ENCODE measurements at regions not wholly inside any gene's neighbourhood (a gene's known extent, or its start where the extent isn't known, plus 50 kb on each side); places are given as distances from the start of the nearest gene placed in this dataset.
"Not testable (repeated sequence)": the region's sequence is repeated elsewhere in the genome, so short reads cannot be mapped to it uniquely, and the experiment has no call there.

DNA sequence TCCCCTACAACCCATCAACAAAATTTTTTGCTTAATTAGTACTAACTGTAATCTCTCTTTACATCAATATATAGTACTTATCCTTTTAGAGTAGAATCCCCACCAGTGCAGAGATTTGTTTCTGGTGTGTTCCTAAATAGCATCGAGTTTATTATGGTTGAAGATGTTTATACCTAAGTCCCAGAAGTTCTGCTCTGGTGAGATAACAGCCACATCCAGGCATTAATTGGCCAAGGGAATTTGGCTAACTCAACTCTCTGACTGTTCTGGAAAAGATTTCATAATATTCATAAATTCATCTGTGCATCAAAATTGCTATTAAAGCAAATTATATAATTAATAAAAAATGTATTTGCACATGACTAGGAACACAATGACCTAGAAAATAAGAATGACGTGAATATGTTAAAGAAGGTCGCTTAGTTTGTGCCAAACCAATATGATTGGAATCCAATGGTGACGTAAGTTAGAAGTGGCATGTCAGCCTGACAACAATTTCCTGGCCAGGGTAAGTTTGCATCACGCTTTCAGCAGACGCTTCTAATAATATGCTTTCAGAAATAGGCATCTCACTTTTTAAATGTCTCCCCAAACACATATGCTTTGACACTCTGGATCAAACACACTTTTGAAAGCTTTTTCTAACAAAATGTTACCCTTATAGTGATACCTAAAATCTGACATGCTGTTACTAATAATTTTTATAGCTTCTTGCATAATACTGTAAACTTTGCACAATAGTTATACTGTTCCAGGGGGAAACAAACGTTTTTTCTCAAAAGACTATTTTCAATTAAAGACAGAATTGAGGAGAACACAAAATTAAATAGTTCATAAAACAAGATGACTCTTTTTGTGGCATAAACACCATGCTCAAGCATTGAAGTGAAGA, 236.7 kb downstream of the TENT5A start:
- no peaks in the 10 kb centered on the region for H3K36me3 Mint-ChIP-seq (ENCODE audit: insufficient read depth, unreplicated experiment)
- TF ChIP-seq, protein P1, sequence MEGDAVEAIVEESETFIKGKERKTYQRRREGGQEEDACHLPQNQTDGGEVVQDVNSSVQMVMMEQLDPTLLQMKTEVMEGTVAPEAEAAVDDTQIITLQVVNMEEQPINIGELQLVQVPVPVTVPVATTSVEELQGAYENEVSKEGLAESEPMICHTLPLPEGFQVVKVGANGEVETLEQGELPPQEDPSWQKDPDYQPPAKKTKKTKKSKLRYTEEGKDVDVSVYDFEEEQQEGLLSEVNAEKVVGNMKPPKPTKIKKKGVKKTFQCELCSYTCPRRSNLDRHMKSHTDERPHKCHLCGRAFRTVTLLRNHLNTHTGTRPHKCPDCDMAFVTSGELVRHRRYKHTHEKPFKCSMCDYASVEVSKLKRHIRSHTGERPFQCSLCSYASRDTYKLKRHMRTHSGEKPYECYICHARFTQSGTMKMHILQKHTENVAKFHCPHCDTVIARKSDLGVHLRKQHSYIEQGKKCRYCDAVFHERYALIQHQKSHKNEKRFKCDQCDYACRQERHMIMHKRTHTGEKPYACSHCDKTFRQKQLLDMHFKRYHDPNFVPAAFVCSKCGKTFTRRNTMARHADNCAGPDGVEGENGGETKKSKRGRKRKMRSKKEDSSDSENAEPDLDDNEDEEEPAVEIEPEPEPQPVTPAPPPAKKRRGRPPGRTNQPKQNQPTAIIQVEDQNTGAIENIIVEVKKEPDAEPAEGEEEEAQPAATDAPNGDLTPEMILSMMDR (IDR thresholded peaks at IDR 0.05; ENCODE audit: unreplicated experiment): no peak
- no TSS peak for BruUV-seq (replicated peaks)
- no peaks in the 10 kb centered on the region for H3K27me3 Mint-ChIP-seq (ENCODE audit: insufficient read depth, unreplicated experiment)
- CTCF ChIA-PET: no interaction called here
- DNase-seq (ENCODE audit: unreplicated experiment): no peak
- H3K4me1 Mint-ChIP-seq (ENCODE audit: insufficient read depth, unreplicated experiment): no peaks in the 10 kb centered on the region
- no peak overlapping the region for H3K4me3 Mint-ChIP-seq (ENCODE audit: unreplicated experiment)
- intact Hi-C loops (cut with micrococcal nuclease): no loop called here
- no peaks in the 10 kb centered on the region for H3K9me3 Mint-ChIP-seq (ENCODE audit: unreplicated experiment)
- no peak overlapping the region for H3K27ac Mint-ChIP-seq (ENCODE audit: low read depth, unreplicated experiment)
- POLR2A ChIA-PET: interaction anchor here (0.6 kb wide), 1 partner anchor 37 kb away, joined by 3 read pairs; no protein-coding TSS in a partner anchor

DNA sequence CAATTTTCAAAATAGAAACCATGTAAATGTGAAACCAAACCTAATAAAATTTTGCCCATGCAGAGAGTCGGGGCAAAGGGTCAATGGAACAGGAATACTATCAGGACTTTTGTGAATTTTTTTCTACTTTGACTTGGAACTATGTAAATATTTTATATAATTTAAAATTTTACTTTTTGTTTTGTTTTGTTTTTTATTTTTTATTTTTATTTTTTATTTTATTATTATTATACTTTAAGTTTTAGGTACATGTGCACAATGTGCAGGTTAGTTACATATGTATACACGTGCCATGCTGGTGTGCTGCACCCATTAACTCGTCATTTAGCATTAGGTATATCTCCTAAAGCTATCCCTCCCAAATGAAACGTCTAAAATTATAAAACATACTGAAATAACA, 238.3 kb downstream of the TENT5A start:
- CTCF ChIA-PET; H3K27ac Mint-ChIP-seq (ENCODE audit: low read depth, unreplicated experiment); H3K4me1 Mint-ChIP-seq (ENCODE audit: insufficient read depth, unreplicated experiment); DNase-seq (ENCODE audit: unreplicated experiment); H3K27me3 Mint-ChIP-seq (ENCODE audit: insufficient read depth, unreplicated experiment); BruUV-seq (replicated peaks); H3K4me3 Mint-ChIP-seq (ENCODE audit: unreplicated experiment); intact Hi-C loops (cut with micrococcal nuclease); H3K36me3 Mint-ChIP-seq (ENCODE audit: insufficient read depth, unreplicated experiment); H3K9me3 Mint-ChIP-seq (ENCODE audit: unreplicated experiment); POLR2A ChIA-PET: not testable (repeated sequence)

DNA sequence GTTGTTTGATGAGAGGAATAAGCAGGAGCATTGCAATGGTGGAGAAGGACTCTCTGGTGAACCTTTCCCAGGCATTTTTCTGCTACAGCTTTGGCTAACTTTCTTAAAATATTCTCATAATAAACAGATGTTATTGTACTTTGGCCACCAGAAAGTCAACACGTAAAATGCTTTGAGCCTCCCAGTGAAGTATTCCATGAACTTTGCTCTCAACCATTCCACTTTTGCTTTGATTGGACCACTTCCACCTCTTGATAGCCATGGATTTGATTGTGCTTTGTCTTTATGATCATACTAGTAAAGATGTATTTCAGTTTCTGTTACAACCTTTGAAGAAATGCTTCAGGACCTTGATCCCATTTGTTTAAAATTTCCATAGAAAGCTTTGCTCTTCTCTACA, 241.1 kb downstream of the TENT5A start:
- Mint-ChIP-seq H3K27me3 (ENCODE audit: insufficient read depth, unreplicated experiment) (no peaks in the 10 kb centered on the region), H3K4me3 (ENCODE audit: unreplicated experiment) (no peak overlapping the region), H3K9me3 (ENCODE audit: unreplicated experiment) (no peaks in the 10 kb centered on the region), H3K36me3 (ENCODE audit: insufficient read depth, unreplicated experiment) (no peaks in the 10 kb centered on the region), H3K4me1 (ENCODE audit: insufficient read depth, unreplicated experiment) (no peaks in the 10 kb centered on the region), H3K27ac (ENCODE audit: low read depth, unreplicated experiment) (no peak overlapping the region)
- ChIA-PET CTCF (no interaction called here), POLR2A (interaction anchor here (1.0 kb wide), 1 partner anchor 15 kb away, joined by 4 read pairs; no protein-coding TSS in a partner anchor)
- TF ChIP-seq, protein P1 (IDR thresholded peaks at IDR 0.05; ENCODE audit: unreplicated experiment): no peak
- BruUV-seq (replicated peaks): no TSS peak
- intact Hi-C loops (cut with micrococcal nuclease): no loop called here
- no peak for DNase-seq (ENCODE audit: unreplicated experiment)

DNA sequence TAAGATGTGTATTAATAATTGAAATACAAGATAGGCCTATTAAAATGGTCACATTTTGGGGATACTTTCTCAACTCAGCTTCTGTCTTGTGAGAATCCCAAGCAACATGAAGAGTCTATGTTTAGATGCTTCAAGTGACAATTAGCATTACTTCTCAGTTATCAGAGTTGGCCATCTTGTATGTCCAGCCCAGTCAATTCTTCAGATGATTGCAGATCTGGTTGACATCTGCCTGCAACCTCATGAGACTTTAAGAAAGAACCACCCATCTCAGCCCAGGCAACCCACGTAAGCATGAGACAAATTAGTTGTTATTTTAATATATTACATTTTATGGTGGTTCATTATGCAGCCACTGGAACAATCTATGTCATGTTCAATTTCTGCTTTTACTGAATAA, 256.5 kb downstream of the TENT5A start:
- Mint-ChIP-seq H3K9me3 (ENCODE audit: unreplicated experiment) (peaks cover 7% of the 10 kb centered on the region), H3K4me1 (ENCODE audit: insufficient read depth, unreplicated experiment) (no peaks in the 10 kb centered on the region), H3K4me3 (ENCODE audit: unreplicated experiment) (no peak overlapping the region), H3K36me3 (ENCODE audit: insufficient read depth, unreplicated experiment) (no peaks in the 10 kb centered on the region), H3K27ac (ENCODE audit: low read depth, unreplicated experiment) (no peak overlapping the region), H3K27me3 (ENCODE audit: insufficient read depth, unreplicated experiment) (no peaks in the 10 kb centered on the region)
- BruUV-seq (replicated peaks): no TSS peak
- DNase-seq (ENCODE audit: unreplicated experiment): no peak
- TF ChIP-seq, protein P1 (IDR thresholded peaks at IDR 0.05; ENCODE audit: unreplicated experiment): no peak
- intact Hi-C loops (cut with micrococcal nuclease): no loop called here
- ChIA-PET CTCF (no interaction called here), POLR2A (no interaction called here)

Measured in MCF 10A (cell line).